T-helper 2 cell (primary cell): ENCODE measurements at regions not wholly inside any gene's neighbourhood (a gene's known extent, or its start where the extent isn't known, plus 50 kb on each side); places are given as distances from the start of the nearest gene placed in this dataset.
"Not testable (repeated sequence)": the region's sequence is repeated elsewhere in the genome, so short reads cannot be mapped to it uniquely, and the experiment has no call there.

Experiments
- DNase-seq, 5 experiments: peaks; one replicate each; pipeline versions ENCODE4 v3.0.0 to v3.0.0-alpha.2; 2012 to 2022

- no peak for DNase-seq
Measured at GRCh38 chr6:27771235-27771634, 141.0 kb downstream of the OR2B2 start.

- DNase-seq: no peak
Measured at GRCh38 chr6:27770724-27771123, 141.5 kb downstream of the OR2B2 start.

- DNase-seq: no peak
Measured at GRCh38 chr6:27768556-27768955, 143.6 kb downstream of the OR2B2 start.

- DNase-seq: no peak
Measured at GRCh38 chr6:27767851-27768250, 144.3 kb downstream of the OR2B2 start.

GRCh38 chr6:27766405-27766804 lies 145.8 kb downstream of the OR2B2 start:
- no peak for DNase-seq

- no peak for DNase-seq
Measured at GRCh38 chr6:27765028-27765590, 147.1 kb downstream of the OR2B2 start.

GRCh38 chr6:27761391-27761790 lies 150.8 kb downstream of the OR2B2 start:
- no peak for DNase-seq

- DNase-seq: peak in 1 of 5 experiments; percentile 15
Measured at GRCh38 chr6:27760464-27760863, 151.7 kb downstream of the OR2B2 start.

- DNase-seq: no peak
Measured at GRCh38 chr6:27759930-27760329, 152.3 kb downstream of the OR2B2 start.

GRCh38 chr6:27758491-27758890 lies 153.7 kb downstream of the OR2B2 start:
- DNase-seq: no peak

- DNase-seq: peak; percentile 24 to 63 (median 29)
Measured at GRCh38 chr6:27757307-27757706, 154.9 kb downstream of the OR2B2 start.

- DNase-seq: no peak
Measured at GRCh38 chr6:27755768-27756167, 156.4 kb downstream of the OR2B2 start.

- no peak for DNase-seq
Measured at GRCh38 chr6:27754408-27754782, 157.8 kb downstream of the OR2B2 start.

- DNase-seq: peak in 4 of 5 experiments; percentile 35 to 88 (median 54)
Measured at GRCh38 chr6:27753668-27754407, 158.4 kb downstream of the OR2B2 start.

- peak in 2 of 5 experiments; percentile 59 to 80 for DNase-seq
Measured at GRCh38 chr6:27752038-27752885, 159.9 kb downstream of the OR2B2 start.

GRCh38 chr6:27748661-27749060 lies 163.5 kb downstream of the OR2B2 start:
- no peak for DNase-seq

GRCh38 chr6:27747637-27748036 lies 164.6 kb downstream of the OR2B2 start:
- DNase-seq: no peak

GRCh38 chr6:27746860-27747259 lies 165.3 kb downstream of the OR2B2 start:
- peak in 1 of 5 experiments; percentile 30 for DNase-seq

- no peak for DNase-seq
Measured at GRCh38 chr6:27743787-27744186, 168.4 kb downstream of the OR2B2 start.

GRCh38 chr6:27742833-27743573 lies 169.2 kb downstream of the OR2B2 start:
- no peak for DNase-seq

GRCh38 chr6:27739902-27740301 lies 172.3 kb downstream of the OR2B2 start:
- not testable (repeated sequence) for DNase-seq

- no peak for DNase-seq
Measured at GRCh38 chr6:27736686-27737085, 175.5 kb downstream of the OR2B2 start.

- no peak for DNase-seq
Measured at GRCh38 chr6:27728442-27728841, 183.8 kb downstream of the OR2B2 start.
